ENCODE measurements at regions not wholly inside any gene's neighbourhood (a gene's known extent, or its start where the extent isn't known, plus 50 kb on each side); places are given as distances from the start of the nearest gene placed in this dataset.

DNA sequence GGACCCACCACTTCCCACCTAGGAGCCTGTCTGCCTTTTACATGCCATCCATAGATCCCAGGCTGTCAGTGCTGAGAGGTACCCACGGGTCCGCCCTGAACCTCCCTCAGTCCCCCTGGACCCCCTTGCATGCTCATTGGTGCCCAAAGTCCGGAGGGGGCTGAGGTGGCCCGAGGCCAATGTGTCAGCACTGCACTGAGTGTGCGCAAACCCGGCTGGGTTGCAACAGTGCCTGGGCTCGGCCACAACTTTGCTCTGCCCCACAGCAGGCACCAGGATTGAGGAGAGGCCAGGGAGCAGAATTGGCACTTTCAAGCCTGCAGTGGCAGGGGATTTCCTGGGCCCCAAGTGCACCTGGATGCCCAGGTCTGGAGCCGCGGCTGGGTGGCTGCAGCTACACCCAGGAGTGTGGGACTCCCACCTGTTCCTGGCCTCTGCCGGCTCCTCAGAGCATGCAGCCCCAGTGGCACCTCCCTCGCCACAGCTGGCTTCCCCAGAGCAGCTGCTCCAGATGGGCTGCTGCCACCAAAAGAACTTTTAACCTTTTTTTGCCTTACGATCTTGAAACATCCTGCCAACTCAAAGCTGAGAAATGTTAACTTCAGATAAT lies 837.0 kb downstream of the SLITRK6 start:
- no peak for DNase-seq (ENCODE audit: low read depth)
- no peak overlapping the region for H3K4me3 ChIP-seq (ENCODE audit: low read depth, low read length)
- TF ChIP-seq, protein P1, sequence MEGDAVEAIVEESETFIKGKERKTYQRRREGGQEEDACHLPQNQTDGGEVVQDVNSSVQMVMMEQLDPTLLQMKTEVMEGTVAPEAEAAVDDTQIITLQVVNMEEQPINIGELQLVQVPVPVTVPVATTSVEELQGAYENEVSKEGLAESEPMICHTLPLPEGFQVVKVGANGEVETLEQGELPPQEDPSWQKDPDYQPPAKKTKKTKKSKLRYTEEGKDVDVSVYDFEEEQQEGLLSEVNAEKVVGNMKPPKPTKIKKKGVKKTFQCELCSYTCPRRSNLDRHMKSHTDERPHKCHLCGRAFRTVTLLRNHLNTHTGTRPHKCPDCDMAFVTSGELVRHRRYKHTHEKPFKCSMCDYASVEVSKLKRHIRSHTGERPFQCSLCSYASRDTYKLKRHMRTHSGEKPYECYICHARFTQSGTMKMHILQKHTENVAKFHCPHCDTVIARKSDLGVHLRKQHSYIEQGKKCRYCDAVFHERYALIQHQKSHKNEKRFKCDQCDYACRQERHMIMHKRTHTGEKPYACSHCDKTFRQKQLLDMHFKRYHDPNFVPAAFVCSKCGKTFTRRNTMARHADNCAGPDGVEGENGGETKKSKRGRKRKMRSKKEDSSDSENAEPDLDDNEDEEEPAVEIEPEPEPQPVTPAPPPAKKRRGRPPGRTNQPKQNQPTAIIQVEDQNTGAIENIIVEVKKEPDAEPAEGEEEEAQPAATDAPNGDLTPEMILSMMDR (IDR thresholded peaks at IDR 0.05; ENCODE audit: insufficient read depth, low read length): no peak

DNA sequence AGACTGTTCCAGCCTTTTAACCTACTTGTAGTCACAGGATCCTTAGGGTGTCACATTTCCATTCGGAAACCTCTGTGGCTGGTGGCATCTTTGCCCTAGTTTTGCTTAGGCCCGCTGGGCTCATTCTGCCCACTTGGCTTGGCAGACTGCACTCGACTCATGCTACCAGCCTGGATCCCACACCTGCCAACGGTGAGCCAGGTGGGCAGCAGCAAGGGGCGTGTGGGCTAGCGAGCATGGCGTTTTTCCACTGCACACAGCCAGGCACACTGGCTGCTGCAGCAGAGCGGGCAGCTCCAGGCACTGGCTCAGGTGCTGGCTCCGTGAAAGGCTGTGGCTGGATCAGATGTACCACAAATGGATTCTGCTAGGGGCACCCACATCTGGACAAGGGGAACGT lies 838.2 kb downstream of the SLITRK6 start:
- TF ChIP-seq, protein P1 (IDR thresholded peaks at IDR 0.05; ENCODE audit: insufficient read depth, low read length): no peak
- H3K4me3 ChIP-seq (ENCODE audit: low read depth, low read length): no peak overlapping the region
- no peak for DNase-seq (ENCODE audit: low read depth)

DNA sequence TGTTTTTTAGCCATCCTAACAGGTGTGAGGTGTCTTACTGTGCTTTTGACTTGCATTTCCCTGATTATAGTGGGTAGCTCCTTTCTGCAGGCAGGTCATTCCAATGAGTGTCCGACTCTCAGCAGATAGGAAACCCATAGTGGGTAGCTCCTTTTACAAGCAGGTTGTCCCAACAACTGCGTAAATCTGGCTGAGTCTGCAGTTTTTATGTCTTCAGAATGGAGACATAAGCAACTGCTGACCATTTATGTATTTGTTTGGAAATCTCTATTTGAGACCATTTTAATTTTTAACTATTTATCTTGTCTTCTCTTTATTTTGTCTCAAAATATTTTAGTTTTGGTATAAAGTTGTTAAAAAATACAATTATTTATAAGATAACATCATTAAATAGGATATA lies 839.4 kb downstream of the SLITRK6 start:
- no peak overlapping the region for H3K4me3 ChIP-seq (ENCODE audit: low read depth, low read length)
- TF ChIP-seq, protein P1 (IDR thresholded peaks at IDR 0.05; ENCODE audit: insufficient read depth, low read length): no peak
- DNase-seq (ENCODE audit: low read depth): no peak

DNA sequence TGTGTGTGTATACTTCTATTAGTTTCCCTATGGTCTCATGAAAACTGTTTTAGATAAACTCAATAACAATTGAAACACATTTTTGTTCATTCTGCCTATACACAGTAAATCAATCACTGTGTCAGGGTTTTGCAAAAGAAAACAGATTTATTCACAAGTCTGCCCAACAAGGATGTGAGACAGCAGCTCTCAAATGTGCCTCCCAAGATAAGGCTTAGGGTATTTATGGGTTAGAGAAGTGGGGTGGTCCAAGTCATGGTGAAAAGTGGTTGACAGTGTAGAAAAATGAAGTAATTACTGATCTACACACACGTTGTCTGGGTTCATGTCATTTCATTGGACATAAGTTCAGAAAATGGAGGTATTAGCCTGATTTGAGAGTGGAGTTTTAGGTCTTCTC lies 844.6 kb downstream of the SLITRK6 start:
- no peak for DNase-seq (ENCODE audit: low read depth)
- TF ChIP-seq, protein P1 (IDR thresholded peaks at IDR 0.05; ENCODE audit: insufficient read depth, low read length): no peak
- no peak overlapping the region for H3K4me3 ChIP-seq (ENCODE audit: low read depth, low read length)

DNA sequence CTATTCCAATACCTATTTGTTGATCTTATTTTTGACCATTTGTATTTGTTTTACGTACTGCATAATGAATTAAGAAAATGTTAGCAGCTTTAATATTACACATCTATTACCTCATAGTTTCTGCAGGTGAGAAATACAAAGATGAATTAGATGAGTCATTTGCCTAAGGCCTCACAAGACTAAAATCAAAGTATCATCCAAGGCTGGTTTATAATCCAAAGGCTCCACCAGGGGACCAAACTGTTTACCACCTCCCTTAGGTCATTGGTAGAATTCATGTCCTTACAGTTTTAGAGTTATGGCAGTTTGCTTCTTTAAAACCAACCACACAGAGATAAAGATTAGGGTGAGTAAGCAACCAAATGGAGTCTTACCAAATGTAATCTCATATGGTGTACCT lies 848.1 kb downstream of the SLITRK6 start:
- TF ChIP-seq, protein P1 (IDR thresholded peaks at IDR 0.05; ENCODE audit: insufficient read depth, low read length): no peak

DNA sequence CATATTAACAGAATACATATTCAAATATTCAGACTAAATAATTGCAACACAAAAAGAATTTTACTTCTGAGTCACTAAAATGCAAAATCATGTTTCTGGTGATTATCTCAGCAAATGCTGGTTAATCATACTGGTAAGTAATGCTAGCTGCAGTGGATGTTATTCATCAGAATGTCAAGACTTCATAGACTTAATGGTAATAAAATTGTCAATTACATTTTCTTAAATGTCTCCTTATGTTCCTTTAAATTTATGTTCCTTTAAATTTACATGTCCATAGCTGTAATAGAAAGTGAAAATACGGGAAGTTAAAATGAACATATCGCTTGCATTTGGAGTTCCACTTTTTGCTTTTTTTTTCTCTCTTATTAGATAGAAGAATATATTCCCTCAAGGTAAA lies 853.0 kb downstream of the SLITRK6 start:
- DNase-seq (ENCODE audit: low read depth): no peak

More for the DNA sequence above, 848.1 kb downstream of the SLITRK6 start:
- no peak for DNase-seq (ENCODE audit: low read depth)
- H3K4me3 ChIP-seq (ENCODE audit: low read depth, low read length): no peak overlapping the region

More for the DNA sequence above, 853.0 kb downstream of the SLITRK6 start:
- H3K4me3 ChIP-seq (ENCODE audit: low read depth, low read length): no peak overlapping the region
- TF ChIP-seq, protein P1 (IDR thresholded peaks at IDR 0.05; ENCODE audit: insufficient read depth, low read length): no peak

All from fibroblast of the aortic adventitia (primary cell).